DOHH2 (cell line): ENCODE measurements at regions not wholly inside any gene's neighbourhood (a gene's known extent, or its start where the extent isn't known, plus 50 kb on each side); places are given as distances from the start of the nearest gene placed in this dataset.

Experiments
- H3F3A ChIP-seq: fragments of 200-600 bp; sonication (generic), shearing (Covaris generic); 2 replicates; pipeline ENCODE4 v1.6.0; 2016; ENCODE audit warnings: antibody characterized with exemption, mild to moderate bottlenecking; ENCODE audit not compliant: control insufficient read depth, insufficient read depth
- H3K27ac ChIP-seq: fragments of 200-600 bp; sonication (generic); 2 replicates; pipeline ENCODE4 v1.5.1; 2014; ENCODE audit warnings: low read depth, mild to moderate bottlenecking, low read length, moderate library complexity
- H3K27me3 ChIP-seq: fragments of 200-600 bp; sonication (generic); 2 replicates; pipeline ENCODE4 v1.6.1; 2014; ENCODE audit warnings: mild to moderate bottlenecking, low read length, mixed read lengths; ENCODE audit not compliant: control insufficient read depth
- H3K36me3 ChIP-seq: fragments of 200-600 bp; sonication (generic); 2 replicates; pipeline ENCODE4 v1.6.1; 2014; ENCODE audit warnings: mild to moderate bottlenecking, low read length, moderate library complexity, mixed read lengths; ENCODE audit not compliant: control insufficient read depth
- H3K4me1 ChIP-seq: fragments of 200-600 bp; sonication (generic); 2 replicates; pipeline ENCODE4 v1.6.1; 2014; ENCODE audit warnings: mild to moderate bottlenecking, low read length, mixed read lengths; ENCODE audit not compliant: control insufficient read depth
- H3K4me2 ChIP-seq: fragments of 200-600 bp; sonication (generic); 2 replicates; pipeline ENCODE4 v1.6.0; 2014; ENCODE audit warnings: mild to moderate bottlenecking, low read length, moderate library complexity
- H3K4me3 ChIP-seq: fragments of 200-600 bp; sonication (generic); 2 replicates; pipeline ENCODE4 v1.5.1; 2014; ENCODE audit warnings: mild to moderate bottlenecking, low read length, mixed read lengths
- H3K79me2 ChIP-seq: fragments of 200-600 bp; sonication (generic); 2 replicates; pipeline ENCODE4 v1.6.1; 2014; ENCODE audit warnings: mild to moderate bottlenecking, low read length, mixed read lengths; ENCODE audit not compliant: control insufficient read depth
- H3K9me2 ChIP-seq: fragments of 200-600 bp; sonication (generic); replicated peaks from 2 replicates; pipeline ENCODE4 v1.6.1; 2014; ENCODE audit warnings: mild to moderate bottlenecking, low read length, mixed read lengths; ENCODE audit not compliant: control insufficient read depth
- H3K9me3 ChIP-seq: fragments of 200-600 bp; sonication (generic); 2 replicates; pipeline ENCODE4 v1.6.1; 2014; ENCODE audit warnings: antibody characterized with exemption, low read length, mixed read lengths; ENCODE audit not compliant: control insufficient read depth, insufficient read depth
- H4K20me1 ChIP-seq: fragments of 200-600 bp; sonication (generic); 2 replicates; pipeline ENCODE4 v1.6.0; 2014; ENCODE audit warnings: low read depth, mild to moderate bottlenecking, antibody characterized with exemption, low read length, moderate library complexity; ENCODE audit not compliant: control insufficient read depth, insufficient read depth
- EZH2phosphoT487 ChIP-seq: fragments of 200-600 bp; sonication (generic); IDR thresholded peaks from 2 replicates; pipeline ENCODE4 v1.6.1; 2017; ENCODE audit warnings: borderline replicate concordance, mild to moderate bottlenecking, antibody characterized with exemption, low read length, moderate library complexity, mixed read lengths
- TF ChIP-seq, protein P1 (sequence below): fragments of 200-600 bp; sonication (generic); IDR thresholded peaks from one replicate; pipeline ENCODE4 v1.5.1; 2014; ENCODE audit warnings: antibody characterized with exemption, mild to moderate bottlenecking, low read depth, low read length; ENCODE audit not compliant: poor library complexity, severe bottlenecking

GRCh38 chr2:193824474-193824873 is 1629.7 kb upstream of the TMEFF2 start:
- no peaks in the 10 kb centered on the region for H3K4me1 ChIP-seq
- no peaks in the 10 kb centered on the region for H4K20me1 ChIP-seq
- TF ChIP-seq, protein P1, sequence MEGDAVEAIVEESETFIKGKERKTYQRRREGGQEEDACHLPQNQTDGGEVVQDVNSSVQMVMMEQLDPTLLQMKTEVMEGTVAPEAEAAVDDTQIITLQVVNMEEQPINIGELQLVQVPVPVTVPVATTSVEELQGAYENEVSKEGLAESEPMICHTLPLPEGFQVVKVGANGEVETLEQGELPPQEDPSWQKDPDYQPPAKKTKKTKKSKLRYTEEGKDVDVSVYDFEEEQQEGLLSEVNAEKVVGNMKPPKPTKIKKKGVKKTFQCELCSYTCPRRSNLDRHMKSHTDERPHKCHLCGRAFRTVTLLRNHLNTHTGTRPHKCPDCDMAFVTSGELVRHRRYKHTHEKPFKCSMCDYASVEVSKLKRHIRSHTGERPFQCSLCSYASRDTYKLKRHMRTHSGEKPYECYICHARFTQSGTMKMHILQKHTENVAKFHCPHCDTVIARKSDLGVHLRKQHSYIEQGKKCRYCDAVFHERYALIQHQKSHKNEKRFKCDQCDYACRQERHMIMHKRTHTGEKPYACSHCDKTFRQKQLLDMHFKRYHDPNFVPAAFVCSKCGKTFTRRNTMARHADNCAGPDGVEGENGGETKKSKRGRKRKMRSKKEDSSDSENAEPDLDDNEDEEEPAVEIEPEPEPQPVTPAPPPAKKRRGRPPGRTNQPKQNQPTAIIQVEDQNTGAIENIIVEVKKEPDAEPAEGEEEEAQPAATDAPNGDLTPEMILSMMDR: no peak
- TF ChIP-seq EZH2phosphoT487: no peak
- H3K27ac ChIP-seq: no peak overlapping the region
- H3K4me2 ChIP-seq: no peak overlapping the region
- no peaks in the 10 kb centered on the region for H3K79me2 ChIP-seq
- no peaks in the 10 kb centered on the region for H3K36me3 ChIP-seq
- H3F3A ChIP-seq: no peaks in the 10 kb centered on the region
- H3K4me3 ChIP-seq: no peak overlapping the region
- H3K9me2 ChIP-seq: no peaks in the 10 kb centered on the region
- H3K9me3 ChIP-seq: peaks cover 4% of the 10 kb centered on the region; the same call in 1 of the 2 replicates
- H3K27me3 ChIP-seq: no peaks in the 10 kb centered on the region

- no peak for TF ChIP-seq EZH2phosphoT487
- TF ChIP-seq, protein P1: no peak
- no peaks in the 10 kb centered on the region for H3F3A ChIP-seq
Measured at GRCh38 chr2:193818801-193819499, 1624.2 kb upstream of the TMEFF2 start.

DNA sequence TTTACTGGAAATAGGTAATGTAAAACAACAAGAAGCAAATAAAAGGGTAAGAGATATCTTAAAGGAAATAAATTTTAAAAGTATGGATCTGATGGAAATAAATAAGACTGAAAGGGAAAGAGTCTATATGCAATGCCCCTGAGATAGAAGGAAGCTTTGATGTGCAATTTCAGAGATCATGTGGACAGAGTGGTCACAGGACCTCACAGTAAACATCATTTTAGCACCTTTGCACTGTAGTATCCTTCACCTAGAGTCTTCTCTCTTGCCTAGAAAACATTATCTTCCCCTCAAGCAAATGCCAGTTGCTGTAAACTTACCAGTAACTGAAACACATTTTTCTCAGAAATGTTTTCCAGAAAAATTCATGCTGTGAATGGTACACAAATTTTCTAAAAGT is 1621.3 kb upstream of the TMEFF2 start:
- no peaks in the 10 kb centered on the region for H4K20me1 ChIP-seq
- no peak for TF ChIP-seq EZH2phosphoT487
- TF ChIP-seq, protein P1: no peak
- no peaks in the 10 kb centered on the region for H3K27me3 ChIP-seq
- no peak overlapping the region for H3K27ac ChIP-seq
- H3F3A ChIP-seq: no peaks in the 10 kb centered on the region
- no peaks in the 10 kb centered on the region for H3K4me1 ChIP-seq
- no peaks in the 10 kb centered on the region for H3K9me2 ChIP-seq
- H3K4me3 ChIP-seq: no peak overlapping the region
- H3K4me2 ChIP-seq: no peak overlapping the region
- H3K9me3 ChIP-seq: peaks cover 6% of the 10 kb centered on the region; the same call in 1 of the 2 replicates
- no peaks in the 10 kb centered on the region for H3K79me2 ChIP-seq
- H3K36me3 ChIP-seq: no peaks in the 10 kb centered on the region

More at GRCh38 chr2:193818801-193819499, 1624.2 kb upstream of the TMEFF2 start:
- Histone ChIP-seq H3K79me2 (no peaks in the 10 kb centered on the region), H3K27me3 (no peaks in the 10 kb centered on the region), H3K4me3 (no peak overlapping the region), H3K4me2 (no peak overlapping the region), H3K4me1 (no peaks in the 10 kb centered on the region), H3K9me2 (no peaks in the 10 kb centered on the region), H3K27ac (no peak overlapping the region), H3K36me3 (no peaks in the 10 kb centered on the region), H3K9me3 (peaks cover 6% of the 10 kb centered on the region; the same call in 1 of the 2 replicates), H4K20me1 (no peaks in the 10 kb centered on the region)
